Neural cell (in vitro differentiated cells): ENCODE measurements at regions not wholly inside any gene's neighbourhood (a gene's known extent, or its start where the extent isn't known, plus 50 kb on each side); places are given as distances from the start of the nearest gene placed in this dataset.

Experiments used
- H2AFZ ChIP-seq: fragments of 200-600, 300-800 bp; sonication (generic), shearing (Covaris generic); 2 replicates; pipeline ENCODE4 v1.6.0; 2014; ENCODE audit warnings: low read depth, mild to moderate bottlenecking, antibody characterized with exemption, low read length, moderate library complexity
- H3F3A ChIP-seq: fragments of 200-600 bp; shearing (Covaris generic); 2 replicates; pipeline ENCODE4 v1.6.1; 2016; ENCODE audit warnings: mild to moderate bottlenecking, moderate library complexity, mixed read lengths, antibody characterized with exemption, low read length; ENCODE audit not compliant: insufficient read depth, poor library complexity, severe bottlenecking
- H3K27ac ChIP-seq: fragments of 200-600, 300-800 bp; sonication (generic), shearing (Covaris generic); 2 replicates; pipeline ENCODE4 v1.5.1; 2014; ENCODE audit warnings: mild to moderate bottlenecking, low read length, moderate library complexity
- H3K27me3 ChIP-seq: fragments of 300-800, 200-600 bp; sonication (generic), shearing (Covaris generic); 2 replicates; pipeline ENCODE4 v1.6.0; 2014; ENCODE audit warnings: mild to moderate bottlenecking, low read depth, low read length, moderate library complexity; ENCODE audit not compliant: insufficient read depth
- H3K36me3 ChIP-seq: fragments of 300-800, 200-600 bp; sonication (generic), shearing (Covaris generic); 2 replicates; pipeline ENCODE4 v1.5.1; 2014; ENCODE audit warnings: mild to moderate bottlenecking, antibody characterized with exemption, low read length, moderate library complexity; ENCODE audit not compliant: insufficient read depth
- H3K4me2 ChIP-seq: fragments of 300-800, 200-600 bp; sonication (generic), shearing (Covaris generic); 2 replicates; pipeline ENCODE4 v1.6.0; 2014; ENCODE audit warnings: mild to moderate bottlenecking, low read length
- H3K4me3 ChIP-seq: fragments of 300-800, 200-600 bp; sonication (generic), shearing (Covaris generic); 2 replicates; pipeline ENCODE4 v1.5.1; 2014; ENCODE audit warnings: mild to moderate bottlenecking, low read length, moderate library complexity
- H3K79me2 ChIP-seq: fragments of 200-600 bp; shearing (Covaris generic); replicated peaks from 2 replicates; pipeline ENCODE4 v1.6.0; 2014; ENCODE audit warnings: mild to moderate bottlenecking, low read length, moderate library complexity; ENCODE audit not compliant: insufficient read depth
- H3K9ac ChIP-seq: fragments of 300-800, 200-600 bp; sonication (generic), shearing (Covaris generic); 2 replicates; pipeline ENCODE4 v1.6.1; 2016; ENCODE audit warnings: mild to moderate bottlenecking, low read length, mixed read lengths
- H3K9me2 ChIP-seq: fragments of 200-600 bp; shearing (Covaris generic); 2 replicates; pipeline ENCODE4 v1.6.1; 2016; ENCODE audit warnings: mild to moderate bottlenecking, low read length, mixed read lengths; ENCODE audit not compliant: insufficient read depth
- H3K9me3 ChIP-seq: fragments of 200-600, 300-800 bp; sonication (generic), shearing (Covaris generic); 2 replicates; pipeline ENCODE4 v1.6.1; 2016; ENCODE audit warnings: mild to moderate bottlenecking, mixed run types, low read length, moderate library complexity, mixed read lengths
- H4K20me1 ChIP-seq: fragments of 200-600 bp; shearing (Covaris generic); 2 replicates; pipeline ENCODE4 v1.6.1; 2016; ENCODE audit warnings: mild to moderate bottlenecking, mixed run types; ENCODE audit not compliant: insufficient read depth
- CTCF ChIP-seq: fragments of 450-650 bp; IDR thresholded peaks from 2 replicates; pipeline ENCODE4 v1.5.1; 2014; ENCODE audit warnings: antibody characterized with exemption, mild to moderate bottlenecking, moderate library complexity; ENCODE audit not compliant: poor library complexity, severe bottlenecking
- EP300 ChIP-seq: fragments of 450-650 bp; conservative IDR thresholded peaks from 2 replicates; pipeline ENCODE4 v1.6.1; 2014; ENCODE audit warnings: antibody characterized with exemption, mild to moderate bottlenecking, moderate library complexity; ENCODE audit not compliant: poor library complexity, severe bottlenecking
- EZH2 ChIP-seq: fragments of 200-600, 300-800 bp; shearing (Covaris generic), sonication (generic); IDR thresholded peaks from 2 replicates; pipeline ENCODE4 v1.6.1; 2014; ENCODE audit warnings: antibody characterized with exemption, low read length, borderline replicate concordance, mild to moderate bottlenecking; ENCODE audit not compliant: insufficient read depth, poor library complexity, severe bottlenecking
- MXI1 ChIP-seq: fragments of 450-650 bp; conservative IDR thresholded peaks from 2 replicates; pipeline ENCODE4 v1.6.1; 2014; ENCODE audit warnings: antibody characterized with exemption, mild to moderate bottlenecking; ENCODE audit not compliant: poor library complexity, severe bottlenecking
- POLR2AphosphoS5 ChIP-seq: IDR thresholded peaks from 2 replicates; pipeline ENCODE4 v1.6.1; 2012
- RAD21 ChIP-seq: fragments of 450-650 bp; conservative IDR thresholded peaks from 2 replicates; pipeline ENCODE4 v1.6.1; 2014; ENCODE audit warnings: antibody characterized with exemption, mild to moderate bottlenecking, moderate library complexity
- SMC3 ChIP-seq: fragments of 450-650 bp; conservative IDR thresholded peaks from 2 replicates; pipeline ENCODE4 v1.6.1; 2014; ENCODE audit warnings: antibody characterized with exemption, mild to moderate bottlenecking, moderate library complexity; ENCODE audit not compliant: poor library complexity
- TAF1 ChIP-seq: IDR thresholded peaks from 2 replicates; pipeline ENCODE4 v1.6.1; 2012; ENCODE audit warnings: low read depth
- TF ChIP-seq, protein P1 (sequence below): IDR thresholded peaks from 2 replicates; pipeline ENCODE4 v1.6.1; 2012; ENCODE audit warnings: borderline replicate concordance

DNA sequence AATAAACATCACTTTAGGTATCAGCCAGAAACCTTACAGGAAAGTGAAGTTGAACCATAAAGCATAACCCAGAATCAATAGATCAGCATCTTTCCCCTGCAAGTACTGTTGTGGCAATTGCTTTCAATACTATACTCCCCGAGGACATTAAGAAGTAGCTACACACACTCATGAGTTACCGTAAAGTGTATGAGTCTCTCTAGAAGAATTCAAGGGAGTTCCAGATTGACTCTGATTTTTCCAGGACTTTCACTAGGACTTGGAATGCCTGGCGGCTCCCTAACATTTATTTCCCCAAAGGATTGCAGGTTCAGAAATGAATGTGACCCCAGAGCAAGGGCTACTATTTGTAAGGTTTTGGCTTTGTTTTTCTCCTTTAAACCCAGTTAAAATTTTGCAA is 465.4 kb upstream of the MDGA2 start:
- Histone ChIP-seq H3K4me2 (no peak overlapping the region), H2AFZ (no peak overlapping the region), H4K20me1 (no peaks in the 10 kb centered on the region), H3F3A (no peaks in the 10 kb centered on the region), H3K9ac (no peak overlapping the region), H3K79me2 (no peaks in the 10 kb centered on the region), H3K9me3 (no peaks in the 10 kb centered on the region), H3K4me3 (no peak overlapping the region), H3K27ac (no peak overlapping the region), H3K36me3 (no peaks in the 10 kb centered on the region), H3K27me3 (no peaks in the 10 kb centered on the region), H3K9me2 (no peaks in the 10 kb centered on the region)
- TF ChIP-seq RAD21 (no peak), EP300 (no peak), CTCF (no peak), SMC3 (no peak), TAF1 (no peak), MXI1 (no peak), POLR2AphosphoS5 (no peak), EZH2 (no peak)
- TF ChIP-seq, protein P1, sequence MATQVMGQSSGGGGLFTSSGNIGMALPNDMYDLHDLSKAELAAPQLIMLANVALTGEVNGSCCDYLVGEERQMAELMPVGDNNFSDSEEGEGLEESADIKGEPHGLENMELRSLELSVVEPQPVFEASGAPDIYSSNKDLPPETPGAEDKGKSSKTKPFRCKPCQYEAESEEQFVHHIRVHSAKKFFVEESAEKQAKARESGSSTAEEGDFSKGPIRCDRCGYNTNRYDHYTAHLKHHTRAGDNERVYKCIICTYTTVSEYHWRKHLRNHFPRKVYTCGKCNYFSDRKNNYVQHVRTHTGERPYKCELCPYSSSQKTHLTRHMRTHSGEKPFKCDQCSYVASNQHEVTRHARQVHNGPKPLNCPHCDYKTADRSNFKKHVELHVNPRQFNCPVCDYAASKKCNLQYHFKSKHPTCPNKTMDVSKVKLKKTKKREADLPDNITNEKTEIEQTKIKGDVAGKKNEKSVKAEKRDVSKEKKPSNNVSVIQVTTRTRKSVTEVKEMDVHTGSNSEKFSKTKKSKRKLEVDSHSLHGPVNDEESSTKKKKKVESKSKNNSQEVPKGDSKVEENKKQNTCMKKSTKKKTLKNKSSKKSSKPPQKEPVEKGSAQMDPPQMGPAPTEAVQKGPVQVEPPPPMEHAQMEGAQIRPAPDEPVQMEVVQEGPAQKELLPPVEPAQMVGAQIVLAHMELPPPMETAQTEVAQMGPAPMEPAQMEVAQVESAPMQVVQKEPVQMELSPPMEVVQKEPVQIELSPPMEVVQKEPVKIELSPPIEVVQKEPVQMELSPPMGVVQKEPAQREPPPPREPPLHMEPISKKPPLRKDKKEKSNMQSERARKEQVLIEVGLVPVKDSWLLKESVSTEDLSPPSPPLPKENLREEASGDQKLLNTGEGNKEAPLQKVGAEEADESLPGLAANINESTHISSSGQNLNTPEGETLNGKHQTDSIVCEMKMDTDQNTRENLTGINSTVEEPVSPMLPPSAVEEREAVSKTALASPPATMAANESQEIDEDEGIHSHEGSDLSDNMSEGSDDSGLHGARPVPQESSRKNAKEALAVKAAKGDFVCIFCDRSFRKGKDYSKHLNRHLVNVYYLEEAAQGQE = no peak

DNA sequence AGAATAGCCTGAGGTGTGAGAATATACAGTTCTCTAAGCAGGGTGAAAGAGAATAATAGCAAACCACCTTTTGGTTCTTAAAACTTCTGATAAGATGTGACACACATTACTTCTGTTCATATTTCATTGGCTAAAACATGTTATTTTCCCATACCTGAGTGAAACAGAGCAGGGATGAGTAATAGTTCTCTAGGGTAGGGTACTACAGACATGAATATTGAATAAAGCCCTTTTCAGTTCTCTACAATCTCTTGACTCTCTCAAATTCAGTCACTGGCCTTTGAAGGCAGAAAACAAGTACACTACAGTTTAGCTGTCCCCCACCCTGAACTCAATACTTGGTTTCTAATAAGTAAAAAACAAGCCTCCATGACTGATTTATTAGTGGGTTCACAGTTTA is 454.1 kb upstream of the MDGA2 start:
- no peaks in the 10 kb centered on the region for H3K36me3 ChIP-seq

More for the DNA sequence above, 454.1 kb upstream of the MDGA2 start:
- no peaks in the 10 kb centered on the region for H3K27me3 ChIP-seq
- no peaks in the 10 kb centered on the region for H3K9me3 ChIP-seq
- no peak for TF ChIP-seq EP300
- no peak for TF ChIP-seq RAD21
- TF ChIP-seq POLR2AphosphoS5 = no peak
- TF ChIP-seq MXI1 = no peak
- no peak for TF ChIP-seq SMC3
- TF ChIP-seq, protein P1 = no peak
- TF ChIP-seq TAF1 = no peak
- TF ChIP-seq CTCF = no peak
- no peak for TF ChIP-seq EZH2
- no peak overlapping the region for H3K27ac ChIP-seq
- no peak overlapping the region for H3K9ac ChIP-seq
- no peak overlapping the region for H3K4me3 ChIP-seq
- no peaks in the 10 kb centered on the region for H4K20me1 ChIP-seq
- H3F3A ChIP-seq = no peaks in the 10 kb centered on the region
- H3K9me2 ChIP-seq = no peaks in the 10 kb centered on the region
- H2AFZ ChIP-seq = no peak overlapping the region
- H3K4me2 ChIP-seq = no peak overlapping the region
- H3K79me2 ChIP-seq = no peaks in the 10 kb centered on the region
